Activated T-helper 2 cell treated with anti-CD3 and anti-CD28 coated beads, Interferon-gamma antibody, Interleukin-2, Interleukin-4, amounts not matched to agents 10 μg/mL and 5 μg/mL and 100 μg/mL, durations not matched to agents 14 hours and 24 hours and 36 hours (primary cell): ENCODE measurements at regions not wholly inside any gene's neighbourhood (a gene's known extent, or its start where the extent isn't known, plus 50 kb on each side); places are given as distances from the start of the nearest gene placed in this dataset.

ENCODE experiments used
- DNase-seq: peaks from one replicate; pipeline ENCODE4 v3.0.0; 2021; ENCODE audit warnings: low spot score
- H3K27ac Mint-ChIP-seq: one replicate; pipeline ENCODE4 v1.8.0; 2021; ENCODE audit warnings: mixed read lengths
- H3K27me3 Mint-ChIP-seq: one replicate; pipeline ENCODE4 v1.8.0; 2021; ENCODE audit warnings: low read depth, mixed read lengths
- H3K36me3 Mint-ChIP-seq: one replicate; pipeline ENCODE4 v1.8.0; 2021; ENCODE audit warnings: low read depth, mixed read lengths
- H3K4me1 Mint-ChIP-seq: one replicate; pipeline ENCODE4 v1.8.0; 2021; ENCODE audit warnings: low read depth, mixed read lengths
- H3K4me3 Mint-ChIP-seq: one replicate; pipeline ENCODE4 v1.8.0; 2021; ENCODE audit warnings: low read depth, mild to moderate bottlenecking, moderate library complexity, mixed read lengths
- H3K9me3 Mint-ChIP-seq: one replicate; pipeline ENCODE4 v1.8.0; 2021; ENCODE audit warnings: mixed read lengths
- intact Hi-C: fragments of 100-400 bp; cut with micrococcal nuclease; formaldehyde crosslinking; loops from one replicate; pipeline ENCODE4 v1.15.1; 2023

GRCh38 chr7:137172105-137172590 lies 171.4 kb downstream of the PTN start:
- no peaks in the 10 kb centered on the region for H3K27me3 Mint-ChIP-seq

DNA sequence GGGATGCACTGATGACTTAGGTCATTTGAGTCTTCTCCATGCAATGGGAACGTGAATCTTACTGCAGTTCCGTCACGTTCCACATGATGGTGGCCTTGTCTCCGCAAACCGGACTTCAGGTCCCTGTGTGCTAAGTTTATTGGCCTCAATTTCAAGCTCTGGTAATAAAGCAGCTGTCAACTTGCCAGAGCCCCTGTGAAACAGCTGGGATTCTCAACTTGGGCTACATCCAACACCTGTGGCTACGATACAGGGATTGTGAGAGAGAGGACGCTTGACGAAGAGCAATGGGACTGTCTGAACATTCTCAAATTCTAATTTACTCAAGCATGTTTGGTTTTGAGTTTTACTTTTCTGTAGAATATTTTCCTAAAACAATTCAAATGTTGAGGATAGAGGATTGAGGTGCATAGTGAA lies 174.2 kb downstream of the PTN start:
- Mint-ChIP-seq H3K27me3 (no peaks in the 10 kb centered on the region), H3K36me3 (no peaks in the 10 kb centered on the region), H3K9me3 (peaks cover 24% of the 10 kb centered on the region)

More at GRCh38 chr7:137172105-137172590, 171.4 kb downstream of the PTN start:
- no peak for DNase-seq
- Mint-ChIP-seq H3K4me3 (no peak overlapping the region), H3K4me1 (no peaks in the 10 kb centered on the region), H3K36me3 (no peaks in the 10 kb centered on the region), H3K27ac (no peak overlapping the region), H3K9me3 (peaks cover 12% of the 10 kb centered on the region)
- intact Hi-C loops, result no loop called here

DNA sequence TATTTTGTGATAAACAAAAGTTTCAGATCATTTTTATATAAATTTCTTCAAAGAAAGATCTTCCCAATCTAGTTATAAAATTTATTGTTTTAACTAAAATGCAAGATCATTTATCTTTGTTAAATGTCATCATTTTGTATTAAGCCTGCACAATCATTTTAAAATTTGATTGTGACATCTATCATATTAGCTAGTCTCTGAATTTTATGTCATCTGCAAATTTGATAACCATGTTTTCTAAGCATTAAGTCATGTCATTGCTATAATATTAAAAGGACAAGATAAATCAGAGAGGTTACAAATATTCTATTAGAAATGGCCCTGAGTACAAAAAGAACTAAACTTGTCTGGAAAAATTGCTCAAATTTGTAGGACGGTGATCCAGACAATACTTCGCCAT lies 175.9 kb downstream of the PTN start:
- Mint-ChIP-seq H3K9me3 (peaks cover 20% of the 10 kb centered on the region), H3K36me3 (no peaks in the 10 kb centered on the region), H3K27ac (no peak overlapping the region), H3K4me3 (no peak overlapping the region), H3K4me1 (no peaks in the 10 kb centered on the region), H3K27me3 (no peaks in the 10 kb centered on the region)
- DNase-seq, result no peak
- intact Hi-C loops, result no loop called here

More for the DNA sequence above, 174.2 kb downstream of the PTN start:
- DNase-seq, result no peak
- no peak overlapping the region for H3K27ac Mint-ChIP-seq
- H3K4me1 Mint-ChIP-seq, result no peaks in the 10 kb centered on the region
- intact Hi-C loops, result no loop called here
- no peak overlapping the region for H3K4me3 Mint-ChIP-seq

- H3K4me3 Mint-ChIP-seq, result no peak overlapping the region
- H3K4me1 Mint-ChIP-seq, result no peaks in the 10 kb centered on the region
- H3K27me3 Mint-ChIP-seq, result no peaks in the 10 kb centered on the region
- no peak for DNase-seq
- intact Hi-C loops, result no loop called here
- no peaks in the 10 kb centered on the region for H3K36me3 Mint-ChIP-seq
- no peak overlapping the region for H3K27ac Mint-ChIP-seq
- H3K9me3 Mint-ChIP-seq, result peaks cover 27% of the 10 kb centered on the region
Observed at GRCh38 chr7:137166363-137166762, 177.2 kb downstream of the PTN start.

- no peaks in the 10 kb centered on the region for H3K4me1 Mint-ChIP-seq
- DNase-seq, result no peak
- intact Hi-C loops, result no loop called here
- H3K9me3 Mint-ChIP-seq, result peaks cover 33% of the 10 kb centered on the region
- H3K36me3 Mint-ChIP-seq, result no peaks in the 10 kb centered on the region
- H3K4me3 Mint-ChIP-seq, result no peak overlapping the region
- no peak overlapping the region for H3K27ac Mint-ChIP-seq
- H3K27me3 Mint-ChIP-seq, result no peaks in the 10 kb centered on the region
Observed at GRCh38 chr7:137165786-137166185, 177.7 kb downstream of the PTN start.

- Mint-ChIP-seq H3K4me3 (no peak overlapping the region), H3K4me1 (no peaks in the 10 kb centered on the region), H3K9me3 (peaks cover 36% of the 10 kb centered on the region), H3K27ac (no peak overlapping the region), H3K36me3 (no peaks in the 10 kb centered on the region), H3K27me3 (no peaks in the 10 kb centered on the region)
- intact Hi-C loops, result no loop called here
- DNase-seq, result no peak
Observed at GRCh38 chr7:137165241-137165640, 178.3 kb downstream of the PTN start.

GRCh38 chr7:137164251-137164650 lies 179.3 kb downstream of the PTN start:
- Mint-ChIP-seq H3K4me3 (no peak overlapping the region), H3K4me1 (no peaks in the 10 kb centered on the region), H3K27ac (no peak overlapping the region), H3K27me3 (no peaks in the 10 kb centered on the region), H3K36me3 (no peaks in the 10 kb centered on the region), H3K9me3 (peaks cover 36% of the 10 kb centered on the region)
- intact Hi-C loops, result no loop called here
- DNase-seq, result no peak

DNA sequence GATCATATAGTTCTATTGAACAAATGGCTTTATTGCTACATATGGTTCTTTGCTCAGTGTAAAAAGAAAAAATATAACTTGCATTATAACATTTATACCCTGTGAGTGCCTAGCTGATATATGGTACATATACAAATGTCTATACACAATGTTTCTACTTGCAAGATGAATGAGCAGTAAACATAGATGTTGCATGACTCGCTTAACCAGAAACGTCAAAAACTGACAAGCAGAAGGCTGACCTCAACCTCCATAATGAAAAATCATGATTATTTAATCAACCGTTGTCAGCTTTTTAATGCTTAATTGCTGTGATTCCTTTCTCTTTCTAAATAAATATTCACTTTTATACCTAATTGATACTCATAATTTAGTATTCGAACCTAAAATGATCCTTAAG lies 183.3 kb downstream of the PTN start:
- no peaks in the 10 kb centered on the region for H3K4me1 Mint-ChIP-seq
- H3K36me3 Mint-ChIP-seq, result no peaks in the 10 kb centered on the region
- H3K4me3 Mint-ChIP-seq, result no peak overlapping the region
- DNase-seq, result no peak
- no peak overlapping the region for H3K27ac Mint-ChIP-seq
- peaks cover 28% of the 10 kb centered on the region for H3K9me3 Mint-ChIP-seq
- intact Hi-C loops, result no loop called here
- no peaks in the 10 kb centered on the region for H3K27me3 Mint-ChIP-seq

- Mint-ChIP-seq H3K4me3 (no peak overlapping the region), H3K4me1 (no peaks in the 10 kb centered on the region), H3K36me3 (no peaks in the 10 kb centered on the region), H3K27me3 (no peaks in the 10 kb centered on the region), H3K9me3 (peaks cover 12% of the 10 kb centered on the region), H3K27ac (no peak overlapping the region)
- intact Hi-C loops, result no loop called here
- DNase-seq, result no peak
Observed at GRCh38 chr7:137157256-137157655, 186.3 kb downstream of the PTN start.

DNA sequence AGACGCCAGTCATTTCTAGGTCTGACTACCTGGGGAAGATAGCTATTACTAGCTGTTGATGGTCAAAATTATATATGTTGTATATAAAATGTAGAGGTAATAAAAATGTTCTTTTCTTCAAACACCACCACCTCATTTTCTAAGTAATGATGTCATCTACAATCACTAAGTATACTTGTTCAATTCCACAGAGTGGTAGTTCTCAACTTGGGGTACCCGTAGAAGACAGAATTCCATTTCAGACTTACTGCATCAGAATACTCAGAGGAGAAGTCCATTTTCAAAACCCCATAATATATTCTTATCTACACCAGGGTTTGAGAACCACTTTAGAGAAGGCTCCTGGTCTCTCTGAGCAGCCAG lies 191.9 kb downstream of the PTN start:
- H3K27ac Mint-ChIP-seq, result no peak overlapping the region
- no peak for DNase-seq
- no peak overlapping the region for H3K4me3 Mint-ChIP-seq
- H3K36me3 Mint-ChIP-seq, result no peaks in the 10 kb centered on the region
- peaks cover 3% of the 10 kb centered on the region for H3K9me3 Mint-ChIP-seq
- intact Hi-C loops, result no loop called here
- H3K4me1 Mint-ChIP-seq, result no peaks in the 10 kb centered on the region
- no peaks in the 10 kb centered on the region for H3K27me3 Mint-ChIP-seq

GRCh38 chr7:137151041-137151689 lies 192.4 kb downstream of the PTN start:
- H3K27ac Mint-ChIP-seq, result no peak overlapping the region
- intact Hi-C loops, result no loop called here
- no peak for DNase-seq
- H3K36me3 Mint-ChIP-seq, result no peaks in the 10 kb centered on the region
- H3K4me1 Mint-ChIP-seq, result no peaks in the 10 kb centered on the region
- H3K4me3 Mint-ChIP-seq, result no peak overlapping the region
- peaks cover 3% of the 10 kb centered on the region for H3K9me3 Mint-ChIP-seq
- no peaks in the 10 kb centered on the region for H3K27me3 Mint-ChIP-seq

DNA sequence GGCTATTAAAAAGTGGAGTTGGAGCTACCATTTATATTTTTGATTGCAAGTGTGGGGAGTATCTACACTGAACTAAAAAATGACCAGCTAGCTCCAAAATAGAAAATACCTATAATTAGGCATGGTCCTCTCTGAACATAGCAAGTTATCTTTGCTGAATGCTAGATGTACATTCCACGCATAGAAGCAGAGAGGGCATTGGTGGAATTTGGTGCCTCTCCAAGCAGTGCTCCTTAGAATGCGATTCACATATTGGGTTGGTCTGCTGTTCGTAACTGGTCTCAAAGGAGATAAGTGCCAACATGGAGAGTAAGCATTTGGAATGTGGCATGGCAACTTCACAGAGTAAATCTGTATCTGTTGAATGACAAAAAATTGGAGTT lies 196.2 kb downstream of the PTN start:
- intact Hi-C loops, result no loop called here
- no peaks in the 10 kb centered on the region for H3K36me3 Mint-ChIP-seq
- no peak for DNase-seq
- H3K4me3 Mint-ChIP-seq, result no peak overlapping the region
- no peaks in the 10 kb centered on the region for H3K27me3 Mint-ChIP-seq
- peaks cover 11% of the 10 kb centered on the region for H3K9me3 Mint-ChIP-seq
- no peaks in the 10 kb centered on the region for H3K4me1 Mint-ChIP-seq
- H3K27ac Mint-ChIP-seq, result no peak overlapping the region

GRCh38 chr7:137146552-137147337 lies 196.8 kb downstream of the PTN start:
- H3K36me3 Mint-ChIP-seq, result no peaks in the 10 kb centered on the region
- intact Hi-C loops, result no loop called here
- DNase-seq, result no peak
- H3K27me3 Mint-ChIP-seq, result no peaks in the 10 kb centered on the region
- H3K27ac Mint-ChIP-seq, result no peak overlapping the region
- no peak overlapping the region for H3K4me3 Mint-ChIP-seq
- H3K4me1 Mint-ChIP-seq, result no peaks in the 10 kb centered on the region
- peaks cover 11% of the 10 kb centered on the region for H3K9me3 Mint-ChIP-seq
